Liver (tissue), 8 donors: ENCODE measurements at regions not wholly inside any gene's neighbourhood (a gene's known extent, or its start where the extent isn't known, plus 50 kb on each side); places are given as distances from the start of the nearest gene placed in this dataset.

Experiments
- DNase-seq: peaks from one replicate; pipeline ENCODE4 v3.0.0-alpha.2; 2017; ENCODE audit warnings: low spot score
- H3K27ac ChIP-seq, 2 donors: one replicate each; pipeline ENCODE4 v1.7.0; 2013; ENCODE audit warnings: inconsistent platforms in 2 of 2, low read length in 2 of 2, control low read depth in 1 of 2, low read depth in 1 of 2, mild to moderate bottlenecking in 1 of 2
- H3K27me3 ChIP-seq, 4 donors: one replicate each; pipeline versions ENCODE4 v1.6.1 to v1.7.0; 2013; ENCODE audit warnings: low read length in 3 of 4, inconsistent platforms in 1 of 4, mild to moderate bottlenecking in 1 of 4, moderate library complexity in 1 of 4; ENCODE audit not compliant: control insufficient read depth in 4 of 4, insufficient read depth in 4 of 4
- H3K36me3 ChIP-seq, 4 donors: one replicate each; pipeline versions ENCODE4 v1.6.1 to v1.7.0; 2013; ENCODE audit warnings: low read length in 3 of 4, mild to moderate bottlenecking in 3 of 4, low read depth in 1 of 4, moderate library complexity in 1 of 4; ENCODE audit not compliant: control insufficient read depth in 4 of 4, insufficient read depth in 3 of 4
- H3K4me1 ChIP-seq, 4 donors: one replicate each; pipeline versions ENCODE4 v1.6.1 to v1.7.0; 2013; ENCODE audit warnings: low read length in 3 of 4, mild to moderate bottlenecking in 3 of 4, moderate library complexity in 1 of 4; ENCODE audit not compliant: control insufficient read depth in 4 of 4, insufficient read depth in 4 of 4
- H3K4me3 ChIP-seq, 3 donors: one replicate each; pipeline versions ENCODE4 v1.6.1 to v1.7.0; 2013; ENCODE audit warnings: low read length in 3 of 3, control low read depth in 1 of 3, low read depth in 1 of 3, mild to moderate bottlenecking in 1 of 3
- H3K9ac ChIP-seq, 2 donors: one replicate each; pipeline ENCODE4 v1.7.0; 2013; ENCODE audit warnings: low read length in 2 of 2, mild to moderate bottlenecking in 2 of 2, moderate library complexity in 2 of 2, control low read depth in 1 of 2, low read depth in 1 of 2
- H3K9me3 ChIP-seq, 4 donors: one replicate each; pipeline versions ENCODE4 v1.6.1 to v1.7.0; 2013; ENCODE audit warnings: low read length in 3 of 4; ENCODE audit not compliant: control insufficient read depth in 4 of 4
- CTCF ChIP-seq: fragments of 150-350 bp; IDR thresholded peaks from 2 replicates; pipeline ENCODE4 v1.5.1; 2017; ENCODE audit warnings: improper control_type of control experiment, low read depth, low read length; ENCODE audit not compliant: missing input control
- EGR1 ChIP-seq, 2 donors: IDR thresholded peaks; 2 replicates each; pipeline ENCODE4 v1.6.1; 2016 to 2018; ENCODE audit warnings: antibody characterized with exemption in 2 of 2, low read depth in 2 of 2
- FOXA1 ChIP-seq: IDR thresholded peaks from 2 replicates; pipeline ENCODE4 v1.6.1; 2016; ENCODE audit warnings: antibody characterized with exemption
- HNF4A ChIP-seq, 2 donors: conservative IDR thresholded peaks; 2 replicates each; pipeline ENCODE4 v1.6.1; 2016; ENCODE audit warnings: antibody characterized with exemption in 2 of 2, mild to moderate bottlenecking in 2 of 2
- HNF4G ChIP-seq: IDR thresholded peaks from 2 replicates; pipeline ENCODE4 v1.6.1; 2016; ENCODE audit warnings: antibody characterized with exemption
- JUND ChIP-seq, 2 donors: IDR thresholded peaks; 2 replicates each; pipeline ENCODE4 v1.6.1; 2016; ENCODE audit warnings: antibody characterized with exemption in 2 of 2
- RAD21 ChIP-seq, 2 donors: IDR thresholded peaks; 2 replicates each; pipeline ENCODE4 v1.6.1; 2016; ENCODE audit warnings: antibody characterized with exemption in 2 of 2, mild to moderate bottlenecking in 2 of 2
- SP1 ChIP-seq: IDR thresholded peaks from 2 replicates; pipeline ENCODE4 v1.6.1; 2018; ENCODE audit warnings: antibody characterized with exemption, mild to moderate bottlenecking
- YY1 ChIP-seq: IDR thresholded peaks from 2 replicates; pipeline ENCODE4 v1.6.1; 2016; ENCODE audit warnings: antibody characterized with exemption, mild to moderate bottlenecking
- WGBS: extraction: QIAGEN DNeasy Blood & Tissue Kit; methylation state at CpG from one replicate; pipeline ENCODE4 v1.1.7; 2013; 5-methylcytosine and 5-hydroxymethylcytosine counted together
- TF ChIP-seq, protein P1 (sequence below): IDR thresholded peaks from 2 replicates; pipeline ENCODE4 v1.6.1; 2016; ENCODE audit warnings: antibody characterized with exemption, mild to moderate bottlenecking
- TF ChIP-seq, protein P2 (sequence below): IDR thresholded peaks from 2 replicates; pipeline ENCODE4 v1.6.1; 2016; ENCODE audit warnings: antibody characterized with exemption
- donor health status: healthy.
- donor health status: healthy.
- donor health status: healthy.
- donor health status: healthy.
- donor health status: healthy.

DNA sequence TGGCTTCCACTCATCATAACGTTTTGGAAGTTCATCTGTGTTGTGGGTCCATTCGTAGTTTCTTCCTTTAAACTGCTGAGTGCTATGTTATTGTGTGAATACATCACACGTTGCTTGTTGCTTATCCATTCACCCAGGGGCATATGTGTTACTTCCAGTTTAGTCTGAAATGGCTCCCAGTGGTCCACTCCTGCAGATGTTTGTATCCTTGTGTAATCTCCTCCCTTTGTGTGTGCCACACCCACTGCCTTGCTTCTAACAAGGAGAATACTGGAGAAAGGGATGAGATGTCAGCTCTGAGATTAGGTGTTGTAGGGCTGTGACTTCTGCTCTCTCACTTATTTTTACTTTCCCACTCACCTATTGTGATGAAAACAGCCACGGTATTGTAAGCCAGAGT, 239.1 kb upstream of the HABP2 start:
- 81% methylated on average over 4 of the region's 4 CpGs for WGBS
- Histone ChIP-seq H3K4me1 (peaks cover 0 to 5% (median 0%) of the 10 kb centered on the region in 4 donors), H3K9me3 (no peaks in the 10 kb centered on the region), H3K27me3 (no peaks in the 10 kb centered on the region), H3K27ac (no peak overlapping the region), H3K36me3 (no peaks in the 10 kb centered on the region), H3K9ac (no peak overlapping the region), H3K4me3 (no peak overlapping the region)
- TF ChIP-seq HNF4A (conservative IDR thresholded peaks at IDR 0.05) = no peak
- no peak for DNase-seq

DNA sequence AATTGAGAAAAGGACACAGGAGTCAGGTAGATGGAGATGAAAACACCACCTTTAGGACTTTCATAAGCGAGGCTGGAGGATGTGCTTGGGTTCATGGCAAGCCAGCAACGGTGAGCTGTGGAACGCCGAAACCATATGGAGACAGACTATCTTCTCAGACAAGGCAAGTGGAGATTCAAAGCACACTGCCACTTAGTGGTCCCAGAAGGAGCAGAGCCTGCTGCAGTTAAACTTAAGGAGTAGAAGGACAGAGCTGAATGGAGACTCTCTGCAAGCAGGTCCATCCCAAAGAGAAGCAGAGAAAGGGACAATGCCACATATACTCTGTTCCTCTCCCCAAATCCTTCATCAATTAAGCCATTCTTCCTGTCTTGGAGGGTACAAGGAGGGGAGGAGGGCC, 236.3 kb upstream of the HABP2 start:
- Histone ChIP-seq H3K36me3 (no peaks in the 10 kb centered on the region), H3K27ac (no peak overlapping the region), H3K27me3 (no peaks in the 10 kb centered on the region), H3K9me3 (no peaks in the 10 kb centered on the region), H3K4me1 (peaks cover 0 to 5% (median 0%) of the 10 kb centered on the region in 4 donors), H3K9ac (no peak overlapping the region), H3K4me3 (no peak overlapping the region)
- DNase-seq = no peak
- TF ChIP-seq, protein P1, sequence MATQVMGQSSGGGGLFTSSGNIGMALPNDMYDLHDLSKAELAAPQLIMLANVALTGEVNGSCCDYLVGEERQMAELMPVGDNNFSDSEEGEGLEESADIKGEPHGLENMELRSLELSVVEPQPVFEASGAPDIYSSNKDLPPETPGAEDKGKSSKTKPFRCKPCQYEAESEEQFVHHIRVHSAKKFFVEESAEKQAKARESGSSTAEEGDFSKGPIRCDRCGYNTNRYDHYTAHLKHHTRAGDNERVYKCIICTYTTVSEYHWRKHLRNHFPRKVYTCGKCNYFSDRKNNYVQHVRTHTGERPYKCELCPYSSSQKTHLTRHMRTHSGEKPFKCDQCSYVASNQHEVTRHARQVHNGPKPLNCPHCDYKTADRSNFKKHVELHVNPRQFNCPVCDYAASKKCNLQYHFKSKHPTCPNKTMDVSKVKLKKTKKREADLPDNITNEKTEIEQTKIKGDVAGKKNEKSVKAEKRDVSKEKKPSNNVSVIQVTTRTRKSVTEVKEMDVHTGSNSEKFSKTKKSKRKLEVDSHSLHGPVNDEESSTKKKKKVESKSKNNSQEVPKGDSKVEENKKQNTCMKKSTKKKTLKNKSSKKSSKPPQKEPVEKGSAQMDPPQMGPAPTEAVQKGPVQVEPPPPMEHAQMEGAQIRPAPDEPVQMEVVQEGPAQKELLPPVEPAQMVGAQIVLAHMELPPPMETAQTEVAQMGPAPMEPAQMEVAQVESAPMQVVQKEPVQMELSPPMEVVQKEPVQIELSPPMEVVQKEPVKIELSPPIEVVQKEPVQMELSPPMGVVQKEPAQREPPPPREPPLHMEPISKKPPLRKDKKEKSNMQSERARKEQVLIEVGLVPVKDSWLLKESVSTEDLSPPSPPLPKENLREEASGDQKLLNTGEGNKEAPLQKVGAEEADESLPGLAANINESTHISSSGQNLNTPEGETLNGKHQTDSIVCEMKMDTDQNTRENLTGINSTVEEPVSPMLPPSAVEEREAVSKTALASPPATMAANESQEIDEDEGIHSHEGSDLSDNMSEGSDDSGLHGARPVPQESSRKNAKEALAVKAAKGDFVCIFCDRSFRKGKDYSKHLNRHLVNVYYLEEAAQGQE = no peak
- WGBS = 91% methylated on average over 4 of the region's 4 CpGs

- DNase-seq = no peak
- no peak overlapping the region for H3K4me3 ChIP-seq
- no peaks in the 10 kb centered on the region for H3K36me3 ChIP-seq
- peaks cover 0 to 5% (median 0%) of the 10 kb centered on the region in 4 donors for H3K4me1 ChIP-seq
- WGBS = 45% methylated on average over 10 of the region's 10 CpGs
- H3K9me3 ChIP-seq = no peaks in the 10 kb centered on the region
- H3K27ac ChIP-seq = no peak overlapping the region
- no peak for TF ChIP-seq FOXA1
- no peak overlapping the region for H3K9ac ChIP-seq
- H3K27me3 ChIP-seq = no peaks in the 10 kb centered on the region
Measured at GRCh38 chr10:113317489-113317888, 235.4 kb upstream of the HABP2 start.

GRCh38 chr10:113319479-113319878, 233.4 kb upstream of the HABP2 start:
- H3K9me3 ChIP-seq = no peaks in the 10 kb centered on the region
- WGBS = 93% methylated on average over 3 of the region's 3 CpGs
- no peak overlapping the region for H3K27ac ChIP-seq
- no peak for TF ChIP-seq SP1
- no peak for TF ChIP-seq FOXA1
- TF ChIP-seq JUND (IDR thresholded peaks at IDR 0.05) = no peak
- TF ChIP-seq, protein P1 = no peak
- no peak for TF ChIP-seq YY1
- no peak for TF ChIP-seq HNF4G
- no peak for TF ChIP-seq HNF4A (conservative IDR thresholded peaks at IDR 0.05)
- no peak for TF ChIP-seq RAD21 (IDR thresholded peaks at IDR 0.05)
- TF ChIP-seq, protein P2, sequence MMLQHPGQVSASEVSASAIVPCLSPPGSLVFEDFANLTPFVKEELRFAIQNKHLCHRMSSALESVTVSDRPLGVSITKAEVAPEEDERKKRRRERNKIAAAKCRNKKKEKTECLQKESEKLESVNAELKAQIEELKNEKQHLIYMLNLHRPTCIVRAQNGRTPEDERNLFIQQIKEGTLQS = no peak
- no peak for TF ChIP-seq EGR1 (IDR thresholded peaks at IDR 0.05; ENCODE audit: low read depth in 2 of 2)
- TF ChIP-seq CTCF = no peak
- no peak overlapping the region for H3K9ac ChIP-seq
- H3K36me3 ChIP-seq = no peaks in the 10 kb centered on the region
- H3K4me1 ChIP-seq = peaks cover 0 to 5% (median 0%) of the 10 kb centered on the region in 4 donors
- no peaks in the 10 kb centered on the region for H3K27me3 ChIP-seq
- H3K4me3 ChIP-seq = no peak overlapping the region
- DNase-seq = no peak
